DOHH2 (cell line): ENCODE measurements at regions not wholly inside any gene's neighbourhood (a gene's known extent, or its start where the extent isn't known, plus 50 kb on each side); places are given as distances from the start of the nearest gene placed in this dataset.

Experiments used
- EZH2phosphoT487 ChIP-seq: fragments of 200-600 bp; sonication (generic); IDR thresholded peaks from 2 replicates; pipeline ENCODE4 v1.6.1; 2017; ENCODE audit warnings: borderline replicate concordance, mild to moderate bottlenecking, antibody characterized with exemption, low read length, moderate library complexity, mixed read lengths
- TF ChIP-seq, protein P1 (sequence below): fragments of 200-600 bp; sonication (generic); IDR thresholded peaks from one replicate; pipeline ENCODE4 v1.5.1; 2014; ENCODE audit warnings: antibody characterized with exemption, mild to moderate bottlenecking, low read depth, low read length; ENCODE audit not compliant: poor library complexity, severe bottlenecking

DNA sequence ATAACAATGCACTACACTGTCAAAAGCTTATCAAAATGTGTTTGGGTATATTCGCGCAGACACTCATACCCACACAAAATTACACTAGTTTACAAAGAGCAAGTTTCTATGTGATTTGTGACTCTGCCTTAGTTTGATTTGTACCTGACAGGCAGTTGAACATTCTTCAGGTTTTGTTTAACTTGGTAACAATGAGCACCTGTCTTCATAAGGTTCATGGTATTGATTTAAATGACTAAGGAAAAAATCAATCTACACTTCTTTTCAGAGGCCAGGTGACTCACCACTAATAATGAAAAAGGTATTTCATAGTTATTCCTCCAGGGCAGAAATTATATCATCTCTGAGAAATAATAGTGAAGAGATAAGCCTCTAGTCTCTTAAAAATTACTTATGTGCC, 1114.6 kb upstream of the AGA start:
- TF ChIP-seq, protein P1, sequence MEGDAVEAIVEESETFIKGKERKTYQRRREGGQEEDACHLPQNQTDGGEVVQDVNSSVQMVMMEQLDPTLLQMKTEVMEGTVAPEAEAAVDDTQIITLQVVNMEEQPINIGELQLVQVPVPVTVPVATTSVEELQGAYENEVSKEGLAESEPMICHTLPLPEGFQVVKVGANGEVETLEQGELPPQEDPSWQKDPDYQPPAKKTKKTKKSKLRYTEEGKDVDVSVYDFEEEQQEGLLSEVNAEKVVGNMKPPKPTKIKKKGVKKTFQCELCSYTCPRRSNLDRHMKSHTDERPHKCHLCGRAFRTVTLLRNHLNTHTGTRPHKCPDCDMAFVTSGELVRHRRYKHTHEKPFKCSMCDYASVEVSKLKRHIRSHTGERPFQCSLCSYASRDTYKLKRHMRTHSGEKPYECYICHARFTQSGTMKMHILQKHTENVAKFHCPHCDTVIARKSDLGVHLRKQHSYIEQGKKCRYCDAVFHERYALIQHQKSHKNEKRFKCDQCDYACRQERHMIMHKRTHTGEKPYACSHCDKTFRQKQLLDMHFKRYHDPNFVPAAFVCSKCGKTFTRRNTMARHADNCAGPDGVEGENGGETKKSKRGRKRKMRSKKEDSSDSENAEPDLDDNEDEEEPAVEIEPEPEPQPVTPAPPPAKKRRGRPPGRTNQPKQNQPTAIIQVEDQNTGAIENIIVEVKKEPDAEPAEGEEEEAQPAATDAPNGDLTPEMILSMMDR = no peak
- TF ChIP-seq EZH2phosphoT487 = no peak
